Chondrocyte (in vitro differentiated cells): ENCODE measurements at regions not wholly inside any gene's neighbourhood (a gene's known extent, or its start where the extent isn't known, plus 50 kb on each side); places are given as distances from the start of the nearest gene placed in this dataset.

ENCODE experiments used
- DNase-seq: peaks from one replicate; pipeline ENCODE4 v3.0.0; 2021; ENCODE audit warnings: mixed read lengths, low spot score
- H3K27ac Mint-ChIP-seq: one replicate; pipeline ENCODE4 v1.8.0; 2021; ENCODE audit warnings: mild to moderate bottlenecking, moderate library complexity, mixed read lengths; ENCODE audit not compliant: unreplicated experiment
- H3K27me3 Mint-ChIP-seq: 2 replicates; pipeline ENCODE4 v1.8.0; 2021; ENCODE audit warnings: low read depth, mixed read lengths
- H3K36me3 Mint-ChIP-seq: 2 replicates; pipeline ENCODE4 v1.8.0; 2021; ENCODE audit warnings: low read depth, mixed read lengths
- H3K4me1 Mint-ChIP-seq: 2 replicates; pipeline ENCODE4 v1.8.0; 2021; ENCODE audit warnings: low read depth, mild to moderate bottlenecking, mixed read lengths
- H3K4me3 Mint-ChIP-seq: one replicate; pipeline ENCODE4 v1.8.0; 2021; ENCODE audit warnings: mild to moderate bottlenecking, moderate library complexity, mixed read lengths; ENCODE audit not compliant: unreplicated experiment
- H3K9me3 Mint-ChIP-seq: 2 replicates; pipeline ENCODE4 v1.8.0; 2021; ENCODE audit warnings: low read depth, mixed read lengths
- CTCF ChIP-seq: fragments of 200-600 bp; sonication (generic); IDR thresholded peaks from 2 replicates; pipeline ENCODE4 v1.5.0; 2021; ENCODE audit warnings: antibody characterized with exemption, mild to moderate bottlenecking, moderate library complexity

GRCh38 chr19:30221176-30221575, 151.0 kb upstream of the ZNF536 start:
- DNase-seq: no peak
- no peak overlapping the region for H3K27ac Mint-ChIP-seq
- no peaks in the 10 kb centered on the region for H3K9me3 Mint-ChIP-seq
- H3K27me3 Mint-ChIP-seq: peaks cover 51% of the 10 kb centered on the region
- H3K4me1 Mint-ChIP-seq: peaks cover 12% of the 10 kb centered on the region
- no peak for TF ChIP-seq CTCF
- peaks cover 1% of the 10 kb centered on the region for H3K36me3 Mint-ChIP-seq
- no peak overlapping the region for H3K4me3 Mint-ChIP-seq

- Mint-ChIP-seq H3K36me3 (peaks cover 3% of the 10 kb centered on the region), H3K4me3 (no peak overlapping the region), H3K27ac (no peak overlapping the region), H3K9me3 (no peaks in the 10 kb centered on the region), H3K4me1 (peaks cover 22% of the 10 kb centered on the region), H3K27me3 (peaks cover 57% of the 10 kb centered on the region)
- TF ChIP-seq CTCF: peak; percentile 68
- DNase-seq: no peak
Observed at GRCh38 chr19:30222428-30222873, 149.7 kb upstream of the ZNF536 start.

- peaks cover 25% of the 10 kb centered on the region for H3K4me1 Mint-ChIP-seq
- no peak for DNase-seq
- TF ChIP-seq CTCF: no peak
- H3K36me3 Mint-ChIP-seq: peaks cover 3% of the 10 kb centered on the region
- no peaks in the 10 kb centered on the region for H3K9me3 Mint-ChIP-seq
- H3K27me3 Mint-ChIP-seq: peaks cover 56% of the 10 kb centered on the region
- H3K27ac Mint-ChIP-seq: no peak overlapping the region
- H3K4me3 Mint-ChIP-seq: no peak overlapping the region
Observed at GRCh38 chr19:30222992-30223865, 149.0 kb upstream of the ZNF536 start.

GRCh38 chr19:30223866-30224688, 148.1 kb upstream of the ZNF536 start:
- peaks cover 55% of the 10 kb centered on the region for H3K27me3 Mint-ChIP-seq
- H3K4me3 Mint-ChIP-seq: no peak overlapping the region
- H3K9me3 Mint-ChIP-seq: no peaks in the 10 kb centered on the region
- H3K27ac Mint-ChIP-seq: no peak overlapping the region
- H3K36me3 Mint-ChIP-seq: peaks cover 3% of the 10 kb centered on the region
- DNase-seq: no peak
- no peak for TF ChIP-seq CTCF
- peaks cover 31% of the 10 kb centered on the region for H3K4me1 Mint-ChIP-seq
